Suprapubic skin (tissue), 3 donors: ENCODE measurements at regions not wholly inside any gene's neighbourhood (a gene's known extent, or its start where the extent isn't known, plus 50 kb on each side); places are given as distances from the start of the nearest gene placed in this dataset.

Experiments used
- CTCF ChIP-seq, 2 donors: fragments of 200-600 bp in 1 of 2; fragments of 450-650 bp in 1 of 2; sonication (generic) in 1 of 2; IDR thresholded peaks; one replicate each; pipeline ENCODE4 v1.5.1; 2016 to 2019; ENCODE audit warnings: antibody characterized with exemption in 2 of 2, mild to moderate bottlenecking in 1 of 2, moderate library complexity in 1 of 2
- POLR2A ChIP-seq, 2 donors: fragments of 450-650 bp; IDR thresholded peaks; one replicate each; pipeline ENCODE4 v1.6.1; 2017; ENCODE audit warnings: antibody characterized with exemption in 2 of 2, mild to moderate bottlenecking in 2 of 2, moderate library complexity in 2 of 2

- TF ChIP-seq CTCF (IDR thresholded peaks at IDR 0.05) = no peak
- TF ChIP-seq POLR2A (IDR thresholded peaks at IDR 0.05) = no peak
Measured at GRCh38 chr4:4772534-4772933, 86.9 kb upstream of the MSX1 start.
